Inferior parietal cortex (tissue), 1 donor: ENCODE measurements at regions not wholly inside any gene's neighbourhood (a gene's known extent, or its start where the extent isn't known, plus 50 kb on each side); places are given as distances from the start of the nearest gene placed in this dataset.
"Not testable (repeated sequence)": the region's sequence is repeated elsewhere in the genome, so short reads cannot be mapped to it uniquely, and the experiment has no call there.

Experiments
- DNase-seq: peaks from one replicate; pipeline ENCODE4 v3.0.0-alpha.2; 2016; ENCODE audit errors: extremely low spot score

DNA sequence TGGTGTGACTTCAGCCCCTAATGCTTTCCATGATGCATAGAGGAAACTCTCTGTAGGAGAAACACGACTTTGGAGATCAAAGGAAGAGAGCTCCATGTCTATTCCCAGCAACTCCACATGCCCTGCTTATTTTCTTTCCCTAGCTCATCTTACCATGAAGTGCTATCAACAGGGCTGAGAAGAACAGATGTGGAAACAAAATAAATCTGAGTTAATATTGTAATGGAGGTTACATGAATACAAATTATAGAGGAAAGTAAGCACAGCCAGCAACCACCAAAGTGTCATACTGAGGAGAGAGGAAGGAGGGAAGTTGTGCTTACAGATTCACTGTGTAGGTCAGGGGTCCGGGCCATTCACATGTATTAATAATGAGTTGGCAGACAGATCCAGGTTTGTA, 157.5 kb downstream of the RFPL4B start:
- no peak for DNase-seq

DNA sequence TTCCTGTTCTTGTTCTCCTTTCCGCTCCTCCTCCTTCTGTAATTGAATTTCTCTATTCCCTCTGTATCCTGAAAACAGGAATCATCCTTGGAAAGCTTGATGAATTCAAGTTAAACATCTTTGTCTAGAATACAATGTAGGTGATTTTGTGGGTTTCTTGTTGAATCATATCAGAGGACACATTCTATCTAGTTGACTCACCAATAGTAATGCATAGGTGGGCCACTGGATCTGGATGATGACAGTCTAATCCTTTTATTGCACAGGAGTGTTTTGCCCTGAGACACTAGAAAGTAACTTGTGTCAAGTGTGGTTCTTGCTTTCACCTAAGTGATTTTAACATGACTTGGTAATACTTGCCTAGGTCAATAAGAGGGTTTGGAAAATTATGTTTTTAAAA, 164.3 kb downstream of the RFPL4B start:
- DNase-seq = no peak

GRCh38 chr6:112513175-112513574, 166.0 kb downstream of the RFPL4B start:
- DNase-seq = no peak

DNA sequence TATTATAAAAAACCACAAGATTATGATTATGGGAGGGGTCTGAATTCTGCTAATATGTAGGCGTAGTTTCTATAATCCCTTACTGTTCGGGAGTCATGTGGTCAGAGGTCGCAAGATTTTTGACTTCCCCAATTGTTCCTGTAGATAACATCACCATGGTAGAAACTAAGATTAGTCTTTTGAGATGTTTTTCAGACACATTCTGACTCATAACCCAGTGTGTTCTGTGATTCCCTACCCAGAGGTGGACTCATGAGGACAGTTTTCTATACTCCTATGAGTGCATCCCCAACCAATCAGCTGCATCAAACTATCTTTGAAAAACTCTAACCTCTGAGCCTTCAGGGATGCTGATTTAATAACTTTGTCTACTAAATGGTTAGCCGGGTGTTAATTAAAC, 175.5 kb downstream of the RFPL4B start:
- no peak for DNase-seq

DNA sequence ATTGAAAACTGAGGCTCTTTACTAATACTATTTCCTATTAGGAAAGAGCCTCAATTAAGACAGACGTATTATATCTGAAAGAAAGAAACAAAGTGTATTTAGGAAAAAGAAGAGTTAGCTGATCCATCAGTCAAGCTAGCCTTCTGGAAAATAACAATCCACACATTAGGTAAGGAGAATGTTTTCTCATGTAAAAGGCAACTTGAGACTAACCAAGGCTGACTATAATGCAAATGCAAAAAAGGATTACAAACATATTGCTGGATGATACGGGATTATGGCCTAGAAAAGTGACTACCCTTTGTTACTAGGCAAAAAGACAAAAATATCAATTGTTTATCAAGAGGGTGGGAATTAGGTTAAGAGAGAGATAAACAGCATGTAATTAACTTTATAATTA, 176.9 kb downstream of the RFPL4B start:
- DNase-seq = no peak

DNA sequence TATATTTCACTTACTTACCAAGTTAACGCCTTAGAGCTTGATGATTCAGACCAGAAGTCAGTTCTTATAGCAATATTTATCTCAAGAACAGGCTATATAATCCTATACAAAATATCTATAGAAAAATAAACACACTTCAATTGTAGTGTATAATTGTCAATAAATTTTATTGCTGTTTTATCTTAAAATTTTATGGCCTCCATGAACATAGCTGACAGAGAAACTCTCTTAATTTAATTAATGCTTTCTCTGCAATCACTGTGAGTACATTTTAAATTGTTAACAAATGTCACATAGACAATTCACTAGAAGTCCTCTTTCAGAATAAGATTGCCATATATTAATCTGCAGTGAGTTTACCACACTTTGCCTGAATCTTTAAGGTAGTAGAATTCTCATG, 178.6 kb downstream of the RFPL4B start:
- no peak for DNase-seq

GRCh38 chr6:112526594-112526993, 179.5 kb downstream of the RFPL4B start:
- no peak for DNase-seq

GRCh38 chr6:112528306-112528705, 181.2 kb downstream of the RFPL4B start:
- DNase-seq = not testable (repeated sequence)

GRCh38 chr6:112535816-112536215, 188.7 kb downstream of the RFPL4B start:
- no peak for DNase-seq

GRCh38 chr6:112539355-112539754, 192.2 kb downstream of the RFPL4B start:
- DNase-seq = no peak

GRCh38 chr6:112541847-112542246, 194.7 kb downstream of the RFPL4B start:
- not testable (repeated sequence) for DNase-seq

DNA sequence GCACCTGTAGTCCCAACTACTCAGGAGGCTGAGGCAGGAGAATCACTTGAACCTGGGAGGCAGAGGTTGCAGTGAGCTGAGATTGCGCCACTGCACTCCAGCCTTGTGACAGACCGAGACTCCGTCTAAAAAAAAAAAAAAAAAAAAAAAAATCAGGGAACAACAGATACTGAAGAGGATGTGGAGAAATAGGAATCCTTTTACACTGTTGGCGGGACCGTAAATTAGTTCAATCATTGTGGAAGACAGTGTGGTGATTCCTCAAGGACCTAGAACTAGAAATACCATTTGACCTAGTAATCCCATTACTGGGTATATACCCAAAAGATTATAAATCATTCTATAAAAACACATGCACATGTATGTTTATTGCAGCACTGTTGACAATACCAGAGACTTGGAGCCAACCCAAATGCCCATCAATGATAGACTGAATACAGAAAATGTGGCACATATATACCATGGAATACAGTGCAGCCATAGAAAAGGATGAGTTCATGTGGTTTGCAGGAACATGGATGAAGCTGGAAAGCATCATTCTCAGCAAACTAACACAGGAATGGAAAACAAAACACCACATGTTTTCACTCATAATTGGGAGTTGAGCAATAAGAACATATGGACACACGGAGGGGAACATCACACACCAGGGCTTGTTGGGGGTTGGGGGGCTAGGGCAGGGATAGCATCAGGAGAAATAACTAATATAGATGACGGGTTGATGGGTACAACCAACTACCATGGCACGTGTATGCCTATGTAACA, 200.4 kb downstream of the RFPL4B start:
- not testable (repeated sequence) for DNase-seq

DNA sequence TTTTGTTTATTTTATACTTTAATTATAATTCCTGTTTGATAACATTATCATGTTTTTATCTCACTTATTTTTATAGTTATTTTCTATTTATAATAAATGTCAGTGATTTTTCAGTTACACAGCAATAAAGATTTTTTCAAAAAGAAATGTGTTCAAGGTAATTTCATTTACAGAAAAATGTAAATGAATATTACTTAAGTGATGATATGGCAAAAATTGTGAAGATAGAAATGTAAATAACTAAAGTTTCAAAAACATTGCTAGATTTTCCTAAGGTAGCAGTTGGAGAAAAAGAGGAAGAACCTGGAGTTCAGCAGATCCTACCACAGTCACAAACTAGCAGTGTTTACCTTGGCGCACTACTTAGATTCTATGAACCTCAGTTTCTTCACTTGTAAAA, 202.6 kb downstream of the RFPL4B start:
- DNase-seq = no peak

- DNase-seq = no peak
Measured at GRCh38 chr6:112557435-112557834, 210.3 kb downstream of the RFPL4B start.

DNA sequence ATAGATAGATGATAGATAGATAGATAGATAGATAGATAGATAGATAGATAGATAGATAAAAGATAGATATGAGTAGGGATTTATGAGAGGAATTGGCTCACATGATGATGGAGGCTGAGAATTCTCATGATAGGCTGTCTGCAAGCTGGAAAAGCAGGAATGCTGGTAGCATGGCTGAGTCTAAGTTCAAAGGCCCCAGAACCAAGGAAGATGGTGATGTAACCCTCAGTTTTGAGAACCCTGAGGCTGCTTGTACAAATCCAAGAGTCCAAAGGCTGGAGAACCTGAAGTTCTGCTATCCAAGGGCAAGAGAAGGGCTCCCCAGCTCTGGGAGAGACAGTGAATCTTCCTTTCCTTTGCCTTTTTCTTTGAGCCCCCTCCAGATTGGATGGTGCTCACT, 210.8 kb downstream of the RFPL4B start:
- DNase-seq = no peak

DNA sequence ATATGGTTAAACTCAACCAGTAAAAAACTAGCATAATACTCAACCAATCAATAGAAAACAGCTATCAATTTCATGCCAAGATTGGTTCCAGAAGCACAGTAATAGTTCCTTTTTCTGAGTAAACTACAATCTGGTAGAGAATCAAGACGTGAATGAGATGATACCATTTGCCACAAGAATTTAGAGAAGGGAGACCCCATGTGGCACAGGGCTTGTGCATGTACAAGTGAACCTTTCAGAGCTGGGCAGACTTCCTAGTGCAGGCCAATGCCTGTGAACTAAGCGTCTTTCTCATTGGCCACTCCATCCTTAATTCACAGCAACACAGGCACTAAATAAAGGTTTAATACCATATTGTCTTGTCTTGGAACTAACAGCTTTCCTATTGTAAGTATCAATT, 213.5 kb downstream of the RFPL4B start:
- no peak for DNase-seq

DNA sequence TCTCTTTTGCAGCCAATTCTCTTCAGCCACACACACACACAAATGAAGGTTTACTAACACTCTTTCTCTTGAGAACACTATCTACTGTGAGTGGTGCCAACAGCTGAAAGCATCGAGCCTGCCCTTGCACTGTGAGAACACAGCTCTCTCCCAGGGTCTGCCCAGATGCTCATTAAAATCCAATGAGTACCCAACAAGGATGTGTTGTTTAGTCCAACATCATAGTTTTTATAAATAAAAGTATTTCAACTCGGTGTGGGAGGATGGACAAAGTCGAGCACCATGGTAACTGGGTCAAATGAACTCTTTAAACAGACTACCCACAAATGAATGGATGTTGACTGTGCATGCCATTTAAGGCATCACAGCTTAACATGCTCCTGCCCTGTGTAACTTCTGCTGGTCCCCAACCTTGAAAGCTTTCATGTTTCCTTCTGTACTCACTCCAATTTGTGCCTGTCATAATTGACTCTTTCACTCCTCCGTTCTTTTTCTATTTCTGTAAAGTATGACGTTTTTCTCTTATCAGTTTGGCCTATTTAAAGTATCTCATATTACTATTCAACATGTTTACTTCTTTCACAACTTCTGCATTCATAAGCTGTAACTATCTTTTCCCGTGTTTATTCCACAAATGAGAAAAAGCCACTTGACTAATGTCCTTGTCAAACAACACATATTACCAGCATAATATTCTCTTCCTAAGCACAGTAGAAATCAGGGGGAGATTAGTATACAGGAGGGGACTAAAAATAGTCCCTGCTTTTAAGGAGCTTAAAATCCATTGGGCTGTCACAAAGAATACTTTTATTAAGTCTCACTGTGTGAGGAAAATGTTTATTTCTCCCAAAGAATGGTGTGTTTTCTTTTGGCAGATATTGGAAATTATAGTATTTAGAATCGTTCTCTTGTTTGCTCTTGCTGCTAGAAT, 215.4 kb downstream of the RFPL4B start:
- peak; percentile 54 for DNase-seq

GRCh38 chr6:112563368-112563767, 216.2 kb downstream of the RFPL4B start:
- DNase-seq = no peak

- no peak for DNase-seq
Measured at GRCh38 chr6:112568066-112568465, 220.9 kb downstream of the RFPL4B start.

DNA sequence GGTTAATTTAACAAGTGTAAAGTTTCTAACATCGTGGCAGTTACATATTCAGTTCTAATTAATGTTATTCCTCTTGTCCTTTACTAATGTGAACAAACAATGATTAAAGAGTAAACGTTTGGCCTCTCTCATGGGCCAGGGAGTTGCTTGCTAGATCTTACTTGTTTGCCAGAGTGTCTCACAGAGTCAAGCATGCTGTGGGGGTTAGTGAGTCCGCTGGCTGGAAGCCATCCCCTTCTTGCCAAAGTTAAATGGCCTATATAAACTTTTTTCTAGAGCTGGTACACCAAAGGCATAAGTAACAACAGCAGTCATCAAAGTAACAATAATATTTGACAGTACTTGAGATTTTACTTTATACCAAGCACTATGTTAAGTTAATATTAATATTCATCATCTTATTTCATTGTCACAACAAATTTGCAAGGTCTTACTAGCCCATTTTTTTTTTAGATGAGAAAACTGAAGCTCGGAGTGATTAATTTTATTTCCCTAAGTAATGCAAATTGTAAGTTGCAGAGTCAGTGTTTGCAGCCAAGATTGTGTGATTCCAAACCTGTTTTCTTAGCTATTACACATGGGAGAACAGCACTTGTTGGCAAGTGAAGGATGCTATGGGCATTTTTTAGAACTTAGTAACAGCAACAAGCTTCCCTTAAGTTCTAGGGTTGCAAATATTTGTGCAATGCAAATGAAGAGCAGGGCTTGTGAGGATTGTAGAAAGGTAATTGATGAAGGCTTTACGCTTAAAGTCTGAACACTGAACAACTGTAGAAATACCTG, 224.5 kb downstream of the RFPL4B start:
- no peak for DNase-seq

DNA sequence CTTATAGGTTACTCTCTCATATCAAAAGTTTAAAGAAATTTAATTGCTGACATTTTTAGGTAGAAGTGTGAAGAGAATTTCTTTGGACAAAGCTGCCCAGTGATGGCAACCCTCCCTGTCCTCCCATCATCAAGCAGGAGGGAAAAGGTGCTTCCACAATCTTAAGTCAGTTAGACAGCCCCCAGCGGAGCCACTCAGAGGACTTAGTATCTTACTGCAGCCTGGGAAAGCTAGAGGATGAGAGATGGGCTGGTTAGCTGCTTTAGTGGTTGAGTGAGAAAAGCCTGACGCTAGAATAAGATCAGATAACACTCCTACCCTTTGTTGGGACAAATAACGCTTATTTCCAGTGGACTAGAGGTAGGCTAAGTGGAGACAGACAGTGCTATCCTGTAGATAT, 227.1 kb downstream of the RFPL4B start:
- DNase-seq = no peak

DNA sequence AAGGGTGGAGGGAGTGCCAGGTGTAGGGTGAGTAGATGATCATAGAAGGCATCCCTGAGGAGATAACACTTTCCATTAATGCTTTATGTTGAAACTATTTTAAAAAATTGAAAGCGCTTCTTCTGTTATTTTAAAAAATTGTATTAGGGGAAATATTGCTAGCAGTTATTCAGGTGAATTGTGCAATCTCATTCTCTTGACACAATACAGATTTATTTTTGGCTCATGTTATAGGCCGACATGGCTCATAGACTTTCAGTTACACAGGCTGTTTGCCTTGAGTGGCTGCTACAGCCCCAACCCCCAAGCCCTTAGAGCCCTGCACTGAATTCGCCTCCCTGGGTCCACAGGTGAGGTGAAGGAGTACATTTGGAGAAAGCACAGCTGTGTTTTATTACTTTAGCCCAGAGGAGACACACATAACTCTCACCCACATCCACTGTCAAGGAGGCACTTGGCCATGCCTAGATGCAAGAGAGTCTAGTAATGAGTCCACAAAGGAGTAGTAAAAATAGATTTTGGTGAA, 228.2 kb downstream of the RFPL4B start:
- no peak for DNase-seq
